ENCODE measurements at regions not wholly inside any gene's neighbourhood (a gene's known extent, or its start where the extent isn't known, plus 50 kb on each side); places are given as distances from the start of the nearest gene placed in this dataset.

DNA sequence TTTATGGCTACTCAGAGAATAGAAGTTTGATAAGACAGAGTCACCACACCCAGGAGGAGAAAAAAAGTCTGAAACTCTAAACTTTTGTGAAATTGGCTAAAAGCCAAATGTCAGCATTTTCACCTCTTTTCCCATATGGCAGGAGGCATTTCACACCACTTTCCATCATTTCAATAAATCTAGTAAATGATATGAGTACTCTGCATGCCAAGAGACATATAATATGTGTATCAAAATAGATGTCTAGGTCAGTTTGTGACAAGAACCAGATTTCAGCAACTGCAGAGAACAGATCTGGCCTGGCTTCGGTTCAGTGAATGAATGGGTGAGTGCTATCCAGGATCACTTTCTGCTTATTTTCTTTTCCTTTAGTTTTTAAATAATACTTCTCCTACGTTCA lies 470.8 kb downstream of the ENC1 start:
- TF ChIP-seq CTCF (IDR thresholded peaks at IDR 0.05), result no peak
- no peak overlapping the region for H3K4me3 ChIP-seq (ENCODE audit: low read depth in 1 of 2, low read length in 1 of 2)
- H3K9me3 ChIP-seq, result no peaks in the 10 kb centered on the region
- H3K27ac ChIP-seq, result no peak overlapping the region
- H3K27me3 ChIP-seq, result no peaks in the 10 kb centered on the region
- no peaks in the 10 kb centered on the region for H3K36me3 ChIP-seq
- no peaks in the 10 kb centered on the region for H3K4me1 ChIP-seq (ENCODE audit: control insufficient read depth in 1 of 2, insufficient read depth in 1 of 2, low read depth in 1 of 2, low read length in 1 of 2)

- Histone ChIP-seq H3K36me3 (no peaks in the 10 kb centered on the region), H3K27ac (no peak overlapping the region), H3K27me3 (no peaks in the 10 kb centered on the region), H3K4me1 (ENCODE audit: control insufficient read depth in 1 of 2, insufficient read depth in 1 of 2, low read depth in 1 of 2, low read length in 1 of 2) (no peaks in the 10 kb centered on the region), H3K9me3 (no peaks in the 10 kb centered on the region), H3K4me3 (ENCODE audit: low read depth in 1 of 2, low read length in 1 of 2) (no peak overlapping the region)
- no peak for TF ChIP-seq CTCF (IDR thresholded peaks at IDR 0.05)
Observed at GRCh38 chr5:74167930-74168315, 472.6 kb downstream of the ENC1 start.

GRCh38 chr5:74167206-74167929 lies 473.2 kb downstream of the ENC1 start:
- Histone ChIP-seq H3K4me1 (ENCODE audit: control insufficient read depth in 1 of 2, insufficient read depth in 1 of 2, low read depth in 1 of 2, low read length in 1 of 2) (no peaks in the 10 kb centered on the region), H3K27me3 (no peaks in the 10 kb centered on the region), H3K27ac (no peak overlapping the region), H3K36me3 (no peaks in the 10 kb centered on the region), H3K9me3 (no peaks in the 10 kb centered on the region), H3K4me3 (ENCODE audit: low read depth in 1 of 2, low read length in 1 of 2) (no peak overlapping the region)
- no peak for TF ChIP-seq CTCF (IDR thresholded peaks at IDR 0.05)

- Histone ChIP-seq H3K27ac (no peak overlapping the region), H3K4me1 (ENCODE audit: control insufficient read depth in 1 of 2, insufficient read depth in 1 of 2, low read depth in 1 of 2, low read length in 1 of 2) (no peaks in the 10 kb centered on the region), H3K4me3 (ENCODE audit: low read depth in 1 of 2, low read length in 1 of 2) (no peak overlapping the region), H3K9me3 (no peaks in the 10 kb centered on the region), H3K27me3 (no peaks in the 10 kb centered on the region), H3K36me3 (no peaks in the 10 kb centered on the region)
- TF ChIP-seq CTCF (IDR thresholded peaks at IDR 0.05), result no peak
Observed at GRCh38 chr5:74166064-74166463, 474.5 kb downstream of the ENC1 start.

- no peak for TF ChIP-seq CTCF (IDR thresholded peaks at IDR 0.05)
Observed at GRCh38 chr5:74164725-74165235, 475.7 kb downstream of the ENC1 start.

More at GRCh38 chr5:74164725-74165235, 475.7 kb downstream of the ENC1 start:
- no peaks in the 10 kb centered on the region for H3K36me3 ChIP-seq
- no peaks in the 10 kb centered on the region for H3K27me3 ChIP-seq
- no peaks in the 10 kb centered on the region for H3K9me3 ChIP-seq
- no peak overlapping the region for H3K27ac ChIP-seq
- no peak overlapping the region for H3K4me3 ChIP-seq (ENCODE audit: low read depth in 1 of 2, low read length in 1 of 2)
- no peaks in the 10 kb centered on the region for H3K4me1 ChIP-seq (ENCODE audit: control insufficient read depth in 1 of 2, insufficient read depth in 1 of 2, low read depth in 1 of 2, low read length in 1 of 2)

All from neutrophil (primary cell).